Keratinocyte (primary cell): ENCODE measurements at regions not wholly inside any gene's neighbourhood (a gene's known extent, or its start where the extent isn't known, plus 50 kb on each side); places are given as distances from the start of the nearest gene placed in this dataset.

Experiments used
- EZH2 ChIP-seq: IDR thresholded peaks from one replicate; pipeline ENCODE4 v1.6.1; 2012; ENCODE audit warnings: inconsistent platforms, mild to moderate bottlenecking, low read length, moderate library complexity
- TF ChIP-seq, protein P1 (sequence below), 3 experiments: IDR thresholded peaks in 1 of 3; conservative IDR thresholded peaks in 1 of 3; optimal IDR thresholded peaks in 1 of 3; 2 replicates in 2 of 3; 3 replicates in 1 of 3; pipeline versions ENCODE3 to v1.5.1; 2011; ENCODE audit warnings: low read length in 3 of 3, mild to moderate bottlenecking in 3 of 3, moderate library complexity in 2 of 3, control low read depth in 1 of 3, inconsistent platforms in 1 of 3; ENCODE audit not compliant: insufficient read depth in 2 of 3; ENCODE audit errors: extremely low read depth in 1 of 3

DNA sequence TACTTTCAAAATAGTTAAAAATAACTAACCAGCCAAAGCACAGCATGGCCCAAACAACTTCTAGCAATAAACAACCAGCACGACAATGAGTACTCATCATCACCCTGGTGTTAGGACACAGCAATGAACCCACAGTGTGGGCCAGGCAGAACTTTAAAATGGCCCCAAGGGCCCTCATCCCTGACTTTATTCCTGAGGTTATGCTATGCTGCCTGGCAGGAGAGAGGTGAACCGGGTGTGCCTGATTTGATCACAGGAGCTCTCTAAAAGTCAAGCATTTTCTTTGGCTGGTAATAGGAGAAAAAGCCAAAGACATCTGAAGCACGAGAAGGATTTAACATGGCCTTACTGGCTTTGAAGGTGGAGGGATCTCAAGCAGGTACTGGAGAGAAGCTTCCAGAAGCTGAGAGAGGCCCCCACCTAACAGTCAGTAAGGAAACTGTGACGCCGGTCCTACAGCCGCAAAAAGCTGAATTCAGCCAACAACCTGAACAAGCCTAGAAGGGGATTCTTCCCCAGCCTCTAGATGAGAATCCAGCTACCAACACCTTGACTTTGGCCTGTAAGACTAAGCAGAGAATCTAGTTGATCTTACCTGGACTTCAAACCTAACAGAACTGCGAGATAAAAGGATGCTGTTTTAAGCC lies 115.4 kb downstream of the DDX1 start:
- TF ChIP-seq, protein P1, sequence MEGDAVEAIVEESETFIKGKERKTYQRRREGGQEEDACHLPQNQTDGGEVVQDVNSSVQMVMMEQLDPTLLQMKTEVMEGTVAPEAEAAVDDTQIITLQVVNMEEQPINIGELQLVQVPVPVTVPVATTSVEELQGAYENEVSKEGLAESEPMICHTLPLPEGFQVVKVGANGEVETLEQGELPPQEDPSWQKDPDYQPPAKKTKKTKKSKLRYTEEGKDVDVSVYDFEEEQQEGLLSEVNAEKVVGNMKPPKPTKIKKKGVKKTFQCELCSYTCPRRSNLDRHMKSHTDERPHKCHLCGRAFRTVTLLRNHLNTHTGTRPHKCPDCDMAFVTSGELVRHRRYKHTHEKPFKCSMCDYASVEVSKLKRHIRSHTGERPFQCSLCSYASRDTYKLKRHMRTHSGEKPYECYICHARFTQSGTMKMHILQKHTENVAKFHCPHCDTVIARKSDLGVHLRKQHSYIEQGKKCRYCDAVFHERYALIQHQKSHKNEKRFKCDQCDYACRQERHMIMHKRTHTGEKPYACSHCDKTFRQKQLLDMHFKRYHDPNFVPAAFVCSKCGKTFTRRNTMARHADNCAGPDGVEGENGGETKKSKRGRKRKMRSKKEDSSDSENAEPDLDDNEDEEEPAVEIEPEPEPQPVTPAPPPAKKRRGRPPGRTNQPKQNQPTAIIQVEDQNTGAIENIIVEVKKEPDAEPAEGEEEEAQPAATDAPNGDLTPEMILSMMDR (optimal IDR thresholded peaks at IDR 0.05 in 1 of 3, IDR thresholded peaks at IDR 0.05 in 1 of 3, conservative IDR thresholded peaks at IDR 0.05 in 1 of 3; ENCODE audit: extremely low read depth in 1 of 3, insufficient read depth in 2 of 3, low read length in 3 of 3), result no peak
- no peak for TF ChIP-seq EZH2
